Heart left ventricle (tissue), 16 donors: ENCODE measurements at regions not wholly inside any gene's neighbourhood (a gene's known extent, or its start where the extent isn't known, plus 50 kb on each side); places are given as distances from the start of the nearest gene placed in this dataset.

Experiments used
- ATAC-seq, 4 donors: fragments of 200-7000 bp; cut with Tn5 transposase; one replicate each; pipeline ENCODE4 v1.9.1; 2020 to 2022; ENCODE audit warnings: moderate library complexity in 4 of 4, mild to moderate bottlenecking in 3 of 4, moderate number of reproducible peaks in 1 of 4
- DNase-seq, 5 donors: peaks; one replicate each; pipeline ENCODE4 v3.0.0-alpha.2; 2020
- H3K27ac ChIP-seq, 12 donors: fragments of 200-600 bp; sonication (generic) in 4 of 12; one replicate each; pipeline versions ENCODE4 v1.5.0 to v1.8.0; 2016 to 2022; ENCODE audit warnings: mild to moderate bottlenecking in 2 of 12
- H3K27me3 ChIP-seq, 9 donors: fragments of 200-600 bp; sonication (generic) in 2 of 9; one replicate each; pipeline versions ENCODE4 v1.5.1 to v1.8.0; 2016 to 2022; ENCODE audit warnings: mild to moderate bottlenecking in 3 of 9
- H3K36me3 ChIP-seq, 9 donors: fragments of 200-600 bp; sonication (generic) in 2 of 9; one replicate each; pipeline versions ENCODE4 v1.5.0 to v1.8.0; 2018 to 2022; ENCODE audit warnings: mild to moderate bottlenecking in 2 of 9
- H3K4me1 ChIP-seq, 12 donors: fragments of 200-600 bp; sonication (generic) in 4 of 12; one replicate each; pipeline versions ENCODE4 v1.5.0 to v1.8.0; 2016 to 2022; ENCODE audit warnings: mild to moderate bottlenecking in 3 of 12
- H3K4me3 ChIP-seq, 12 donors: fragments of 200-600 bp; sonication (generic) in 4 of 12; one replicate each; pipeline versions ENCODE4 v1.5.0 to v1.8.0; 2017 to 2022; ENCODE audit warnings: mild to moderate bottlenecking in 9 of 12, moderate library complexity in 4 of 12
- H3K9me3 ChIP-seq, 12 donors: fragments of 200-600 bp; sonication (generic) in 4 of 12; one replicate each; pipeline versions ENCODE4 v1.5.0 to v1.8.0; 2016 to 2022; ENCODE audit warnings: mild to moderate bottlenecking in 1 of 12
- POLR2A ChIP-seq, 2 donors: fragments of 450-650 bp; IDR thresholded peaks; one replicate each; pipeline ENCODE4 v1.6.1; 2017; ENCODE audit warnings: antibody characterized with exemption in 2 of 2, mild to moderate bottlenecking in 2 of 2, moderate library complexity in 2 of 2
- WGBS, 4 donors: extraction: QIAGEN DNeasy Blood & Tissue Kit in 2 of 4; methylation state at CpG; one replicate each; pipeline versions ENCODE4 v1.1.5 to v1.1.7; 2013 to 2018; 5-methylcytosine and 5-hydroxymethylcytosine counted together
- intact Hi-C, 10 donors: fragments of 100-400 bp; cut with DNase I; formaldehyde crosslinking; loops; one replicate each; pipeline versions ENCODE4 v1.11.1 to v1.14.2; 2022
- TF ChIP-seq, protein P1 (sequence below), 12 donors: fragments of 200-600 bp; sonication (generic) in 4 of 12; IDR thresholded peaks; one replicate each; pipeline versions ENCODE4 v1.5.0 to v1.8.0; 2018 to 2022; ENCODE audit warnings: antibody characterized with exemption in 12 of 12, mild to moderate bottlenecking in 5 of 12
- donor health status: ischemic (EF 13 %, LVEDD 7.1; RV severe dilation, severe dysfunction).
- donor health status: healthy with polysubstance abuse.
- donor health status: DM: no; HTN: yes; CAD: no.
- donor health status: DM: no; HTN: no; CAD: no.
- donor health status: ischemic (EF 25% LVEDD 6.9; RV normal size, moderate dysfunction).
- donor health status: ischemic (EF 25% LVEDD 5.7; RV mildly dilated, moderate dysfunction).
- donor health status: healthy.
- donor health status: DM: yes; HTN: yes; CAD: no.
- donor health status: ischemic (EF 35%, LVEDD 5.7; RV mildly dilated, moderate dysfunction).
- donor health status: nonischemic (EF 11% LVEDD 7.7; RV severe dilation, severe dysfunction).
- donor health status: DM: yes; HTN: yes; CAD: no.
- donor health status: PGD.
- donor health status: ischemic (EF 29% LVEDD 5.4; RV normal size, mild dysfunction).
- donor health status: nonischemic (EF 23%, LVEDD 6.1; RV moderate dilation, normal function).

DNA sequence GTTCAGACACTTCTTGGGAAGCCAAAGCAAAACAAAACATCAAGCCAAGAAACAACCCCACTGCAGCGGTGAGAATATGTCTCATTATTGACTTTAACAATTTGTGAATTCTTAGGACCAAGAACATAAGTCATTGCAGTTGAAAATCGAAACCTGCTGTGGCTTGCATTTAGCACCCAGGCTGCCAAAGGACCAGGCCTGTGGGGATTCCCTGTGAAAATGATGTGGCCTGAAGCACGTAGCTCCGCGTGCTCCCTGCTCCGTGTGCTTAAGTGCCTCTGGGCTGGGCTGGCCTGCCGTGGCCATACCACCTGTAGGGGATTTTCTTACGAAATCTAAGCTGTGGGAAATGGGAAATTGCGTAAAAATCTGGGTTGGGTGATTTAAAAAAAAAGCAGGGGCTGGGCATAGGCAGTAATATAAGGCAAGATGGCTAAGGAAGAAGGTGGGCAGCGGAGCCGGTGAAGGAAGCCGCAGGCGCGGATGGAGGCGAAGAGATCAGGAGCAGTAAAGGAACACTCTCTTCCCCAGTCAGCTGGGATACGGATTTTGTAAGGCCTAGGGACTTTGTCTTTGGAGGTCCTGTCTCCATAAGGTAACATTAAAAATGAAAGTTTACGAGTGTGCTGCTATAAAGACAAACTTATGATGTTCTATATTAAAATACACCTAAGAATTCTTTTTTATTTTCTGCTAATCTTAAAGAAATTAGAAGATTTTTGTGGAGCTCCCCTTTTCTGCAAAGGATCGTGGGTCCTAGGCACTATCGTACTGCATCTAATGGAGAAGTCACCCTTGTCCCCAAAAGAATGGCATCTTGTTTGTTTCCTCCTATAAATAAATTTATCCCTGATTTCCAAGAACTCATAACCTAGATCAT lies 189.6 kb upstream of the SEMA6A start:
- H3K4me1 ChIP-seq = peaks cover 0 to 7% (median 0%) of the 10 kb centered on the region in 12 donors
- ATAC-seq (no peak), DNase-seq (no peak)
- H3K4me3 ChIP-seq = no peak overlapping the region
- no peaks in the 10 kb centered on the region for H3K9me3 ChIP-seq
- no peak overlapping the region for H3K27ac ChIP-seq
- H3K27me3 ChIP-seq = no peaks in the 10 kb centered on the region
- TF ChIP-seq, protein P1, sequence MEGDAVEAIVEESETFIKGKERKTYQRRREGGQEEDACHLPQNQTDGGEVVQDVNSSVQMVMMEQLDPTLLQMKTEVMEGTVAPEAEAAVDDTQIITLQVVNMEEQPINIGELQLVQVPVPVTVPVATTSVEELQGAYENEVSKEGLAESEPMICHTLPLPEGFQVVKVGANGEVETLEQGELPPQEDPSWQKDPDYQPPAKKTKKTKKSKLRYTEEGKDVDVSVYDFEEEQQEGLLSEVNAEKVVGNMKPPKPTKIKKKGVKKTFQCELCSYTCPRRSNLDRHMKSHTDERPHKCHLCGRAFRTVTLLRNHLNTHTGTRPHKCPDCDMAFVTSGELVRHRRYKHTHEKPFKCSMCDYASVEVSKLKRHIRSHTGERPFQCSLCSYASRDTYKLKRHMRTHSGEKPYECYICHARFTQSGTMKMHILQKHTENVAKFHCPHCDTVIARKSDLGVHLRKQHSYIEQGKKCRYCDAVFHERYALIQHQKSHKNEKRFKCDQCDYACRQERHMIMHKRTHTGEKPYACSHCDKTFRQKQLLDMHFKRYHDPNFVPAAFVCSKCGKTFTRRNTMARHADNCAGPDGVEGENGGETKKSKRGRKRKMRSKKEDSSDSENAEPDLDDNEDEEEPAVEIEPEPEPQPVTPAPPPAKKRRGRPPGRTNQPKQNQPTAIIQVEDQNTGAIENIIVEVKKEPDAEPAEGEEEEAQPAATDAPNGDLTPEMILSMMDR (IDR thresholded peaks at IDR 0.05) = no peak
- no peak for TF ChIP-seq POLR2A (IDR thresholded peaks at IDR 0.05)
- WGBS, 4 donors = 93 to 96% (median 94%) methylated on average over 19 of the region's 19 CpGs
- no peaks in the 10 kb centered on the region for H3K36me3 ChIP-seq
- intact Hi-C loops = no loop called here

DNA sequence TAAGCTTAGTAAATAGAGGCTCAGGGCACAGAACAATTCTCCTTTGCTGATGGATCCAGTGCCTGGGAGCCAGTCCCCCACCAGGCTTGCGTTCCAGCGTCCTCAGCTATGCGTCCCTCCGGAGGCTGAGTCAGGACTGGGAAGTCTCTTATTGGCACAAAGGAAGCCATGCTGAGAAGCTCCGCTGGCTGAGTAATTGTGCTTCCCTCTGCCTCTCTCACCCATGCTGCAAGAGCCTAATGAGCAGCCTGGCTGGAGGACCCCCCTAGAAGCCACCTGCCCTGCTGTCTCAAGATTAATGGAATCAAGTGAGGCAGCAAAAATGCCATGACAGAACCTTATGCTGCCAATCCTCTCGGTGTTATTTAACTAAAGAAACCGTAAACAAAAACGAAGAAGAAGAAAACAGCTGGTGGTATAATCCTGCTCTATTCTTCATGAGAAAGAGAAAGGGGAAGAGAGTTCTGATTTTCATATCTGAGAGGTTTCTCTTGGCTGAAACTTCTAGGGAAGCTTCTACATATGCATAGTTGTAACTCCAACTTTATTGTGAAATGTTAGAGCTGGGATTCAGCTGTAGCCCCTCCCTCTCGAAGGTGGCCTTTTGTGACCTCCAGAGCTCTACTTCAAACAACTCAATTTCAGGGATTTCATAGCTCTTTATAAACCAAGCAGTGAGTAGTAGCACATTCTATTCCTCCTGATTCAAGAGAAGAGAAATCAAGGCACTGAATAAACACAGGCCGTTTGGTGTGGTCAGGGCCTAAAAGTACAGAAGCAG lies 185.4 kb upstream of the SEMA6A start:
- Histone ChIP-seq H3K4me1 (no peaks in the 10 kb centered on the region), H3K4me3 (no peak overlapping the region), H3K36me3 (no peaks in the 10 kb centered on the region), H3K27me3 (no peaks in the 10 kb centered on the region), H3K9me3 (no peaks in the 10 kb centered on the region), H3K27ac (no peak overlapping the region)
- TF ChIP-seq, protein P1 (IDR thresholded peaks at IDR 0.05) = no peak
- no peak for TF ChIP-seq POLR2A (IDR thresholded peaks at IDR 0.05)
- DNase-seq = no peak
- peak in 1 of 4 donors; percentile 48 for ATAC-seq
- intact Hi-C loops = no loop called here
- WGBS, 4 donors = 80 to 91% (median 88%) methylated on average over 10 of the region's 10 CpGs

DNA sequence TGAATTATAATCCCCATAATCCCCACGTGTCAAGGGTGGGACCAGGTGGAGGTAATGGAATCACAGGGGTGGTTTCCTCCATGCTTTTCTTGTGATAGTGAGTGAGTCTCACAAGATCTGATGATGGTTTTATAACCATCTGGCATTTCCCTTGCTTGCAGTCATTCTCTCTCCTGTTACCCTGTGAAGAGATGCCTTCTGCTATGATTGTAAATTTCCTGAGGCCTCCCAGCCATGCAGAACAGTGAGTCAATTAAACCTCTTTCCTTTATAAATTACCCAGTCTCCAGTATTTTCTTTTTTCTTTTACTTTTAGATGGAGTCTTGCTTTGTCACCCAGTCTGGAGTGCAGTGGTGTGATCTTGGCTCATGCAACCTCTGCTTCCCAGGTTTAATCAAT lies 182.7 kb upstream of the SEMA6A start:
- Histone ChIP-seq H3K4me3 (no peak overlapping the region), H3K27ac (no peak overlapping the region), H3K36me3 (no peaks in the 10 kb centered on the region), H3K4me1 (no peaks in the 10 kb centered on the region), H3K9me3 (no peaks in the 10 kb centered on the region), H3K27me3 (no peaks in the 10 kb centered on the region)
- ATAC-seq = no peak
- 86 to 100% (median 93%) methylated on average over 1 of the region's 1 CpG for WGBS, 4 donors
- DNase-seq = no peak
- TF ChIP-seq, protein P1 (IDR thresholded peaks at IDR 0.05) = no peak
- TF ChIP-seq POLR2A (IDR thresholded peaks at IDR 0.05) = no peak
- intact Hi-C loops = no loop called here

DNA sequence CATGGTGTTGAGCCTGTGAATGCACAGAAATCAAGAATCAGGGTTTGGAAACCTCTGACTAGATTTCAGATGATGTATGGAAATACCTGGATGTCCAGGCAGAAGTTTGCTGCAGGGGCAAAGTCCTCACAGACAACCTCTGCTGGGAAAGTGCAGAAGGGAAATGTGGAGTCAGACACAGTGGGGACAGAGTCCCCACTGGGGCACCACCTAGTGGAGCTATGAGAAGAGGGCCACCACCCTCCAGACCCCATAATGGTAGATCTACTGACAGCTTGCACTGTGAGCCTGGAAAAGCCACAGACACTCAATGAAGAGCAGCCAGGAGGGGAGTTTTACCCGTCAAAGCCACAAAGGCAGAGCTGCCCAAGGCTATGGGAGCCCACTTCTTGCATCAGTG lies 181.9 kb upstream of the SEMA6A start:
- ATAC-seq = no peak
- TF ChIP-seq, protein P1 (IDR thresholded peaks at IDR 0.05) = peak in 4 of 12 donors; percentile 21 to 27 (median 24)
- no peak for TF ChIP-seq POLR2A (IDR thresholded peaks at IDR 0.05)
- H3K36me3 ChIP-seq = no peaks in the 10 kb centered on the region
- H3K4me3 ChIP-seq = no peak overlapping the region
- H3K9me3 ChIP-seq = no peaks in the 10 kb centered on the region
- no peak for DNase-seq
- H3K27me3 ChIP-seq = no peaks in the 10 kb centered on the region
- no peak overlapping the region for H3K27ac ChIP-seq
- no peaks in the 10 kb centered on the region for H3K4me1 ChIP-seq
- WGBS, 4 donors = 83 to 100% (median 95%) methylated on average over 1 of the region's 1 CpG; no CpG with 5 or more reads in 1 of the 4 donors
- intact Hi-C loops = no loop called here
